ENCODE measurements at regions not wholly inside any gene's neighbourhood (a gene's known extent, or its start where the extent isn't known, plus 50 kb on each side); places are given as distances from the start of the nearest gene placed in this dataset.

GRCh38 chr11:80414181-80415165 is 973.6 kb upstream of the TENM4 start:
- no peaks in the 10 kb centered on the region for H3K4me1 Mint-ChIP-seq
- POLR2A ChIA-PET = no interaction called here
- peaks cover 6 to 33% (median 15%) of the 10 kb centered on the region in 9 donors for H3K9me3 Mint-ChIP-seq
- no peaks in the 10 kb centered on the region for H3K36me3 Mint-ChIP-seq
- H3K27me3 Mint-ChIP-seq = no peaks in the 10 kb centered on the region
- no peak for DNase-seq
- H3K27ac Mint-ChIP-seq = no peak overlapping the region
- no peak for ATAC-seq
- no peak overlapping the region for H3K4me3 Mint-ChIP-seq

- Mint-ChIP-seq H3K4me3 (no peak overlapping the region), H3K27me3 (no peaks in the 10 kb centered on the region), H3K27ac (no peak overlapping the region), H3K36me3 (no peaks in the 10 kb centered on the region), H3K4me1 (no peaks in the 10 kb centered on the region), H3K9me3 (peaks cover 8 to 31% (median 19%) of the 10 kb centered on the region in 9 donors)
- no peak for DNase-seq
- no peak for ATAC-seq
- POLR2A ChIA-PET = no interaction called here
Observed at GRCh38 chr11:80412604-80413003, 971.8 kb upstream of the TENM4 start.

GRCh38 chr11:80393210-80393609 is 952.4 kb upstream of the TENM4 start:
- Mint-ChIP-seq H3K4me1 (no peaks in the 10 kb centered on the region), H3K36me3 (no peaks in the 10 kb centered on the region), H3K27ac (no peak overlapping the region), H3K27me3 (no peaks in the 10 kb centered on the region), H3K4me3 (no peak overlapping the region), H3K9me3 (peaks cover 0 to 28% (median 2%) of the 10 kb centered on the region in 9 donors)
- POLR2A ChIA-PET = no interaction called here
- ATAC-seq (no peak), DNase-seq (no peak)

GRCh38 chr11:80390505-80390904 is 949.7 kb upstream of the TENM4 start:
- H3K4me1 Mint-ChIP-seq = no peaks in the 10 kb centered on the region
- DNase-seq (no peak), ATAC-seq (no peak)
- no peak overlapping the region for H3K27ac Mint-ChIP-seq
- H3K27me3 Mint-ChIP-seq = no peaks in the 10 kb centered on the region
- H3K36me3 Mint-ChIP-seq = peaks cover 0 to 3% (median 0%) of the 10 kb centered on the region in 3 donors
- no peak overlapping the region for H3K4me3 Mint-ChIP-seq
- POLR2A ChIA-PET = no interaction called here
- H3K9me3 Mint-ChIP-seq = peaks cover 0 to 35% (median 2%) of the 10 kb centered on the region in 9 donors

- DNase-seq = no peak
- H3K36me3 Mint-ChIP-seq = peaks cover 0 to 6% (median 0%) of the 10 kb centered on the region in 3 donors
- H3K4me3 Mint-ChIP-seq = no peak overlapping the region
- peaks cover 0 to 38% (median 4%) of the 10 kb centered on the region in 9 donors for H3K9me3 Mint-ChIP-seq
- POLR2A ChIA-PET = no interaction called here
- no peak for ATAC-seq
- no peaks in the 10 kb centered on the region for H3K4me1 Mint-ChIP-seq
- no peaks in the 10 kb centered on the region for H3K27me3 Mint-ChIP-seq
- no peak overlapping the region for H3K27ac Mint-ChIP-seq
Observed at GRCh38 chr11:80388536-80388935, 947.7 kb upstream of the TENM4 start.

- ATAC-seq (no peak), DNase-seq (no peak)
- Mint-ChIP-seq H3K36me3 (peaks cover 0 to 6% (median 0%) of the 10 kb centered on the region in 3 donors), H3K9me3 (peaks cover 0 to 39% (median 5%) of the 10 kb centered on the region in 9 donors), H3K27ac (no peak overlapping the region), H3K4me3 (no peak overlapping the region), H3K4me1 (no peaks in the 10 kb centered on the region), H3K27me3 (no peaks in the 10 kb centered on the region)
- POLR2A ChIA-PET = no interaction called here
Observed at GRCh38 chr11:80388130-80388529, 947.3 kb upstream of the TENM4 start.

- Mint-ChIP-seq H3K27ac (no peak overlapping the region), H3K4me3 (no peak overlapping the region), H3K27me3 (no peaks in the 10 kb centered on the region), H3K4me1 (no peaks in the 10 kb centered on the region), H3K9me3 (peaks cover 0 to 23% (median 4%) of the 10 kb centered on the region in 9 donors), H3K36me3 (peaks cover 0 to 6% (median 0%) of the 10 kb centered on the region in 3 donors)
- DNase-seq (no peak), ATAC-seq (no peak)
- POLR2A ChIA-PET = no interaction called here
Observed at GRCh38 chr11:80383655-80384054, 942.8 kb upstream of the TENM4 start.

- Mint-ChIP-seq H3K27ac (no peak overlapping the region), H3K4me1 (no peaks in the 10 kb centered on the region)
- POLR2A ChIA-PET = no interaction called here
Observed at GRCh38 chr11:80379620-80380278, 938.9 kb upstream of the TENM4 start.

GRCh38 chr11:80371931-80372330 is 931.1 kb upstream of the TENM4 start:
- Mint-ChIP-seq H3K27ac (no peak overlapping the region), H3K9me3 (peaks cover 4 to 36% (median 10%) of the 10 kb centered on the region in 9 donors), H3K36me3 (peaks cover 0 to 3% (median 0%) of the 10 kb centered on the region in 3 donors), H3K4me3 (no peak overlapping the region), H3K27me3 (no peaks in the 10 kb centered on the region), H3K4me1 (no peaks in the 10 kb centered on the region)
- no peak for DNase-seq
- no peak for ATAC-seq
- POLR2A ChIA-PET = no interaction called here

More at GRCh38 chr11:80379620-80380278, 938.9 kb upstream of the TENM4 start:
- H3K36me3 Mint-ChIP-seq = peaks cover 0 to under 1% (median 0%) of the 10 kb centered on the region in 3 donors
- DNase-seq = no peak
- no peak for ATAC-seq
- no peak overlapping the region for H3K4me3 Mint-ChIP-seq
- peaks cover 0 to 19% (median 0%) of the 10 kb centered on the region in 9 donors for H3K9me3 Mint-ChIP-seq
- no peaks in the 10 kb centered on the region for H3K27me3 Mint-ChIP-seq

GRCh38 chr11:80365980-80366379 is 925.1 kb upstream of the TENM4 start:
- peaks cover 0 to 16% (median 5%) of the 10 kb centered on the region in 9 donors for H3K9me3 Mint-ChIP-seq
- DNase-seq (no peak), ATAC-seq (no peak)
- no peaks in the 10 kb centered on the region for H3K4me1 Mint-ChIP-seq
- no peak overlapping the region for H3K27ac Mint-ChIP-seq
- peaks cover 0 to 7% (median 0%) of the 10 kb centered on the region in 3 donors for H3K36me3 Mint-ChIP-seq
- no peaks in the 10 kb centered on the region for H3K27me3 Mint-ChIP-seq
- POLR2A ChIA-PET = no interaction called here
- H3K4me3 Mint-ChIP-seq = no peak overlapping the region

- no peak overlapping the region for H3K4me3 Mint-ChIP-seq
- no peaks in the 10 kb centered on the region for H3K27me3 Mint-ChIP-seq
- H3K9me3 Mint-ChIP-seq = peaks cover 0 to 14% (median 5%) of the 10 kb centered on the region in 9 donors
- peaks cover 0 to 5% (median 0%) of the 10 kb centered on the region in 3 donors for H3K36me3 Mint-ChIP-seq
- ATAC-seq (no peak), DNase-seq (no peak)
- POLR2A ChIA-PET = no interaction called here
- H3K27ac Mint-ChIP-seq = no peak overlapping the region
- no peaks in the 10 kb centered on the region for H3K4me1 Mint-ChIP-seq
Observed at GRCh38 chr11:80365076-80365725, 924.4 kb upstream of the TENM4 start.

GRCh38 chr11:80362563-80363340 is 921.9 kb upstream of the TENM4 start:
- H3K4me3 Mint-ChIP-seq = no peak overlapping the region
- peaks cover 0 to 12% (median 4%) of the 10 kb centered on the region in 9 donors for H3K9me3 Mint-ChIP-seq
- POLR2A ChIA-PET = no interaction called here
- DNase-seq = no peak
- H3K4me1 Mint-ChIP-seq = no peaks in the 10 kb centered on the region
- H3K27me3 Mint-ChIP-seq = no peaks in the 10 kb centered on the region
- H3K27ac Mint-ChIP-seq = no peak overlapping the region
- H3K36me3 Mint-ChIP-seq = peaks cover 0 to 4% (median 0%) of the 10 kb centered on the region in 3 donors
- no peak for ATAC-seq
